ENCODE measurements at regions not wholly inside any gene's neighbourhood (a gene's known extent, or its start where the extent isn't known, plus 50 kb on each side); places are given as distances from the start of the nearest gene placed in this dataset.

- POLR2A ChIA-PET, result no interaction called here
- no peaks in the 10 kb centered on the region for H3K4me1 ChIP-seq (ENCODE audit: control insufficient read depth, insufficient read depth, low read length)
- no peaks in the 10 kb centered on the region for H3K79me2 ChIP-seq (ENCODE audit: control insufficient read depth, insufficient read depth, low read length)
- no peak overlapping the region for H3K27ac ChIP-seq (ENCODE audit: control insufficient read depth, insufficient read depth)
- no peaks in the 10 kb centered on the region for H4K20me1 ChIP-seq (ENCODE audit: control insufficient read depth, insufficient read depth)
- no peak overlapping the region for H3K4me3 ChIP-seq
- in situ Hi-C loops (cut with MboI), result no loop called here
- SMC1A ChIA-PET (ENCODE audit: uncharacterized antibody, unreplicated experiment), result interaction anchor here (0.9 kb wide), 1 partner anchor 28 kb away, joined by 3 read pairs; no protein-coding TSS in a partner anchor
- FAIRE-seq (no peak), DNase-seq (ENCODE audit: low read depth, low spot score) (no peak), ATAC-seq (no peak)
- H3K27me3 ChIP-seq (replicated peaks in 1 of 2; ENCODE audit: control insufficient read depth in 2 of 2, insufficient read depth in 2 of 2, low read length in 1 of 2), result peaks cover 0 to 2% of the 10 kb centered on the region in 2 experiments; a peak in 1 of 4 replicates
- H2AFZ ChIP-seq (ENCODE audit: control insufficient read depth, low read depth, low read length), result no peak overlapping the region
- intact Hi-C loops (cut with micrococcal nuclease; ENCODE audit: unreplicated experiment), result no loop called here
- no peak overlapping the region for H3K9ac ChIP-seq (ENCODE audit: control insufficient read depth, insufficient read depth, low read length)
- BruUV-seq (replicated peaks), result no TSS peak
- H3K9me3 ChIP-seq (replicated peaks; ENCODE audit: control insufficient read depth, insufficient read depth, low read length), result no peaks in the 10 kb centered on the region
- CTCF ChIA-PET, result no interaction called here
- 32% methylated on average over 4 of the region's 4 CpGs for WGBS (ENCODE audit: insufficient coverage, insufficient replicate concordance, low lambda C conversion rate, missing lambda C conversion rate)
- no peaks in the 10 kb centered on the region for H3K36me3 ChIP-seq (ENCODE audit: control insufficient read depth in 2 of 2, insufficient read depth in 2 of 2, low read length in 1 of 2)
- H3K4me2 ChIP-seq (ENCODE audit: control insufficient read depth, insufficient read depth), result no peak overlapping the region
- RAD21 ChIA-PET (ENCODE audit: unreplicated experiment), result no interaction called here
- TF ChIP-seq NFYA (IDR thresholded peaks at IDR 0.05; ENCODE audit: borderline replicate concordance, low read depth, low read length), result no peak
- no peak for TF ChIP-seq ESRRA (IDR thresholded peaks at IDR 0.05; ENCODE audit: low read length)
- TF ChIP-seq RAD21 (IDR thresholded peaks at IDR 0.05; ENCODE audit: insufficient read depth, low read depth, low read length), result no peak
- TF ChIP-seq, protein P1, sequence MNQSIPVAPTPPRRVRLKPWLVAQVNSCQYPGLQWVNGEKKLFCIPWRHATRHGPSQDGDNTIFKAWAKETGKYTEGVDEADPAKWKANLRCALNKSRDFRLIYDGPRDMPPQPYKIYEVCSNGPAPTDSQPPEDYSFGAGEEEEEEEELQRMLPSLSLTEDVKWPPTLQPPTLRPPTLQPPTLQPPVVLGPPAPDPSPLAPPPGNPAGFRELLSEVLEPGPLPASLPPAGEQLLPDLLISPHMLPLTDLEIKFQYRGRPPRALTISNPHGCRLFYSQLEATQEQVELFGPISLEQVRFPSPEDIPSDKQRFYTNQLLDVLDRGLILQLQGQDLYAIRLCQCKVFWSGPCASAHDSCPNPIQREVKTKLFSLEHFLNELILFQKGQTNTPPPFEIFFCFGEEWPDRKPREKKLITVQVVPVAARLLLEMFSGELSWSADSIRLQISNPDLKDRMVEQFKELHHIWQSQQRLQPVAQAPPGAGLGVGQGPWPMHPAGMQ (IDR thresholded peaks at IDR 0.05; ENCODE audit: borderline replicate concordance), result no peak
- no peak for TF ChIP-seq ATF2 (IDR thresholded peaks at IDR 0.05; ENCODE audit: low read length)
- TF ChIP-seq DPF2 (IDR thresholded peaks at IDR 0.05), result no peak
- TF ChIP-seq PAX8 (IDR thresholded peaks at IDR 0.05), result no peak
- no peak for TF ChIP-seq NRF1 (conservative IDR thresholded peaks at IDR 0.05; ENCODE audit: low read depth, low read length)
- no peak for TF ChIP-seq YY1 (IDR thresholded peaks at IDR 0.05; ENCODE audit: low read depth, low read length)
- TF ChIP-seq BACH1 (IDR thresholded peaks at IDR 0.05; ENCODE audit: borderline replicate concordance), result no peak
- TF ChIP-seq ZNF384 (IDR thresholded peaks at IDR 0.05; ENCODE audit: borderline replicate concordance, low read depth, low read length), result no peak
- TF ChIP-seq SUPT20H (IDR thresholded peaks at IDR 0.05; ENCODE audit: borderline replicate concordance, control insufficient read depth, low read depth, low read length), result no peak
- TF ChIP-seq, protein P2, sequence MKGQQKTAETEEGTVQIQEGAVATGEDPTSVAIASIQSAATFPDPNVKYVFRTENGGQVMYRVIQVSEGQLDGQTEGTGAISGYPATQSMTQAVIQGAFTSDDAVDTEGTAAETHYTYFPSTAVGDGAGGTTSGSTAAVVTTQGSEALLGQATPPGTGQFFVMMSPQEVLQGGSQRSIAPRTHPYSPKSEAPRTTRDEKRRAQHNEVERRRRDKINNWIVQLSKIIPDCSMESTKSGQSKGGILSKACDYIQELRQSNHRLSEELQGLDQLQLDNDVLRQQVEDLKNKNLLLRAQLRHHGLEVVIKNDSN (IDR thresholded peaks at IDR 0.05; ENCODE audit: borderline replicate concordance, extremely low read length, insufficient read depth, low read depth, low read length), result no peak
- TF ChIP-seq, protein P3, sequence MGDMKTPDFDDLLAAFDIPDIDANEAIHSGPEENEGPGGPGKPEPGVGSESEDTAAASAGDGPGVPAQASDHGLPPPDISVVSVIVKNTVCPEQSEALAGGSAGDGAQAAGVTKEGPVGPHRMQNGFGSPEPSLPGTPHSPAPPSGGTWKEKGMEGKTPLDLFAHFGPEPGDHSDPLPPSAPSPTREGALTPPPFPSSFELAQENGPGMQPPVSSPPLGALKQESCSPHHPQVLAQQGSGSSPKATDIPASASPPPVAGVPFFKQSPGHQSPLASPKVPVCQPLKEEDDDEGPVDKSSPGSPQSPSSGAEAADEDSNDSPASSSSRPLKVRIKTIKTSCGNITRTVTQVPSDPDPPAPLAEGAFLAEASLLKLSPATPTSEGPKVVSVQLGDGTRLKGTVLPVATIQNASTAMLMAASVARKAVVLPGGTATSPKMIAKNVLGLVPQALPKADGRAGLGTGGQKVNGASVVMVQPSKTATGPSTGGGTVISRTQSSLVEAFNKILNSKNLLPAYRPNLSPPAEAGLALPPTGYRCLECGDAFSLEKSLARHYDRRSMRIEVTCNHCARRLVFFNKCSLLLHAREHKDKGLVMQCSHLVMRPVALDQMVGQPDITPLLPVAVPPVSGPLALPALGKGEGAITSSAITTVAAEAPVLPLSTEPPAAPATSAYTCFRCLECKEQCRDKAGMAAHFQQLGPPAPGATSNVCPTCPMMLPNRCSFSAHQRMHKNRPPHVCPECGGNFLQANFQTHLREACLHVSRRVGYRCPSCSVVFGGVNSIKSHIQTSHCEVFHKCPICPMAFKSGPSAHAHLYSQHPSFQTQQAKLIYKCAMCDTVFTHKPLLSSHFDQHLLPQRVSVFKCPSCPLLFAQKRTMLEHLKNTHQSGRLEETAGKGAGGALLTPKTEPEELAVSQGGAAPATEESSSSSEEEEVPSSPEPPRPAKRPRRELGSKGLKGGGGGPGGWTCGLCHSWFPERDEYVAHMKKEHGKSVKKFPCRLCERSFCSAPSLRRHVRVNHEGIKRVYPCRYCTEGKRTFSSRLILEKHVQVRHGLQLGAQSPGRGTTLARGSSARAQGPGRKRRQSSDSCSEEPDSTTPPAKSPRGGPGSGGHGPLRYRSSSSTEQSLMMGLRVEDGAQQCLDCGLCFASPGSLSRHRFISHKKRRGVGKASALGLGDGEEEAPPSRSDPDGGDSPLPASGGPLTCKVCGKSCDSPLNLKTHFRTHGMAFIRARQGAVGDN (IDR thresholded peaks at IDR 0.05), result no peak
- no peak for TF ChIP-seq EZH2 (IDR thresholded peaks at IDR 0.05; ENCODE audit: borderline replicate concordance, control insufficient read depth, low read depth, low read length)
- TF ChIP-seq BHLHE40 (IDR thresholded peaks at IDR 0.05; ENCODE audit: borderline replicate concordance in 1 of 2, low read depth in 2 of 2, low read length in 1 of 2), result no peak
Observed at GRCh38 chr20:48291896-48292295, 506.6 kb upstream of the SULF2 start.
